ENCODE measurements at regions not wholly inside any gene's neighbourhood (a gene's known extent, or its start where the extent isn't known, plus 50 kb on each side); places are given as distances from the start of the nearest gene placed in this dataset.

DNA sequence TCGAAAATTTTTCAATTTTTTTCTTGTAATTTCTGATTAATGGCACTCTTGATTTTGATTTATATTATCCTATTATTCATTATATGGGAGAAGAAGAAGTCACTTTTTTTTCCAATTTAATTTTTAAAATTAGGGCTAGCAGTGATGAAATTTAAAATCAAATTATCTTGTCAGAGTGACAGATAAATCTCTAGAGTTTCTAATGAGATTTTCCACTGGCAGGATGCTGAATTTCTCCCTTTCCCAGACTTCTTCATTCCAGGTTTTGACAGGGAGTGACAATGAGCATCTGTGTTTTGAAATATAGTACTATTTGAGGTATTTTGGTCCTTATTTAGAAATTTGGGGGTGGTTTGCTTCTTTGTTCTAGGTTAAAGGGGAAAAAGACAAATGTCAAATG lies 2274.1 kb downstream of the MAT2B start:
- TF ChIP-seq, protein P1, sequence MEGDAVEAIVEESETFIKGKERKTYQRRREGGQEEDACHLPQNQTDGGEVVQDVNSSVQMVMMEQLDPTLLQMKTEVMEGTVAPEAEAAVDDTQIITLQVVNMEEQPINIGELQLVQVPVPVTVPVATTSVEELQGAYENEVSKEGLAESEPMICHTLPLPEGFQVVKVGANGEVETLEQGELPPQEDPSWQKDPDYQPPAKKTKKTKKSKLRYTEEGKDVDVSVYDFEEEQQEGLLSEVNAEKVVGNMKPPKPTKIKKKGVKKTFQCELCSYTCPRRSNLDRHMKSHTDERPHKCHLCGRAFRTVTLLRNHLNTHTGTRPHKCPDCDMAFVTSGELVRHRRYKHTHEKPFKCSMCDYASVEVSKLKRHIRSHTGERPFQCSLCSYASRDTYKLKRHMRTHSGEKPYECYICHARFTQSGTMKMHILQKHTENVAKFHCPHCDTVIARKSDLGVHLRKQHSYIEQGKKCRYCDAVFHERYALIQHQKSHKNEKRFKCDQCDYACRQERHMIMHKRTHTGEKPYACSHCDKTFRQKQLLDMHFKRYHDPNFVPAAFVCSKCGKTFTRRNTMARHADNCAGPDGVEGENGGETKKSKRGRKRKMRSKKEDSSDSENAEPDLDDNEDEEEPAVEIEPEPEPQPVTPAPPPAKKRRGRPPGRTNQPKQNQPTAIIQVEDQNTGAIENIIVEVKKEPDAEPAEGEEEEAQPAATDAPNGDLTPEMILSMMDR (IDR thresholded peaks at IDR 0.05): no peak

DNA sequence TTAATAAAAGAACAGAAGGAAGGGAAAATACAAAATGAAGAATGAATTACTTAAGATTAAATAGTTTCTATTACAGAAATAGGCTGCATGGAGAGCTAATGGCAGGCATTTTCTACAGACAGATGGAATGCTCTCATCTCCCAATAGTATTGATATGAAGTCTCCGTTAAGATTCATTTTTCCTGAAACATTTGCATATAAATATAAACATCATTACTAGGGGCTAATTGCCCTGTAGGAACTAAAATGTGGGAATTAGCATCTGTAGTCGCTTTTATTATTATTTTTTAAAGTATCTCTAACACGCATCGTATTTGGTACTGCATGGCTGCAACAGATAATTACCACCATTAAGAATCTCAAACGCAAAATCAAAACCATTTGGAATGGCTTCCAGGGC lies 2275.5 kb downstream of the MAT2B start:
- TF ChIP-seq, protein P1 (IDR thresholded peaks at IDR 0.05): no peak

DNA sequence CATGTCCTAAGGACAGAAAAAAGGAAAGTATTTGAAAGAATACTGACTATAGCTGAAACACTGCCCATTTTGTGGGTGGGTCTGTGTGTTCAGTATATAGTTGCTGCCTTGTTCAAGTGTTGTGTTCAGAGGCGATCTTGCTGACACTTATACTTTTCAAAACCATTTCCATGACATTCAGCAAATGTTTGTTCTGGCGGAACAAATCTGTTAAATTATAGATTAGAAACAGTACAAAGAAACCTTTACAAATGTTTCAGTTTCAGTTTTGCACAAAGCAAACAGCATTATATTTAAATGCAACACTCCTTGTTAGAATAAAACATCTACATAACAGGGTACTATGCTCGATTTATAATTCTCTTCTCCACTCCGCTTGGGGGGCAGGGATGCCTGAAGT lies 2276.3 kb downstream of the MAT2B start:
- TF ChIP-seq, protein P1 (IDR thresholded peaks at IDR 0.05): no peak

DNA sequence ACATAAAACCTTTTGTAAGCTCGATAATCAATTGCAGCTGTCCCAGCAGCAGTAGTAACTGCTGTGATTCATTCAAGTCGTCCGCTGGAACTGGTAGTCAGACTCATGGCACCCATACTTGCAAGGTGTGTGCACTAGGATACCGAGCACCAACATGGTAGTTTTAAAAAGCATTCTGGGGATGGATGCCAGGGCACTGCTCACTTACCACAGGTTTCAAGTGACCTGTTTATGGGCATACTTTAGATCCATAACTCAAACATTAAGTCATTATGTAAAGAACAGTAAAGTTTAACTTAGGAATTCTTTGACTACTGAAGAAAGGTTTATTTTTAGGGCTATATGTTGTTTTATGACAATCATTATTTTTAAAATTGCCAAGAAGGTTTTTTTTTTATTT lies 2277.6 kb downstream of the MAT2B start:
- TF ChIP-seq, protein P1 (IDR thresholded peaks at IDR 0.05): no peak

DNA sequence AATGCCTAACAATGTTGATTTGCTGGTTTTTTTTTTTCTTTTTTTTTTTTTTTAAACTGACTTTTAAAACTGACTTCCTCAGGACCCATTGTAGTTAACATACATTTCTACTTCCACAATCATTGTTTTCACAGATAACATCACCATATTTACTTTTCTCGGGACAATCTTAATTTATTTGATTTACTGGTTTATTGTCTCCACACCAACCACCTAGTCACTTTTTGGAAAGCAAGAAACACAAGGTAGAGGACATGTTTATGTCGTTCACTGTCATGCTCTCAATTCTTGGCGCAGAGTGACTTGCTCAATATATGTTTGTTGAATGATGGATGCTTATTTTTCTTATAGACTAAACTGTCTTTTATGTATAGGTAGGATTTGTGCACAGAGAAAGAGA lies 2280.7 kb downstream of the MAT2B start:
- TF ChIP-seq, protein P1 (IDR thresholded peaks at IDR 0.05): no peak

DNA sequence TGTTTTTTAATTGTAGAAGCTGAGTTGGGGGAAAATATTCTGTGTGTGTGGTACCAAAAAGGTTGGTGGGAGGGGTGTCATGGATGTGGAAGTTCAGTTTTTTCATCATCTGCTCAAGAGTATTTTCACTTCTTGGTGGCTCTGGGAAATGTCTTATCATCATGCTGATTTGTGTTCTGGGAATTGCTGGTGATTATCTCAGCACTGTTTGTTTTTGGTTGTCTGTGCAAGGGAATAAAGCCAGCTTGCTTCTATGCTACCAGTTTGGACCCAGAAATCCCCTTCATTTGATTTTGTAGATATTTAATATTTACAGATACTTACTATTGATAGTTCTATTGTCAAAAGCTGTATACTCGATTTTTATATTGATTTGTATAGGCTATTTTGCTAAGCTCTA lies 2289.7 kb downstream of the MAT2B start:
- TF ChIP-seq, protein P1 (IDR thresholded peaks at IDR 0.05): no peak

DNA sequence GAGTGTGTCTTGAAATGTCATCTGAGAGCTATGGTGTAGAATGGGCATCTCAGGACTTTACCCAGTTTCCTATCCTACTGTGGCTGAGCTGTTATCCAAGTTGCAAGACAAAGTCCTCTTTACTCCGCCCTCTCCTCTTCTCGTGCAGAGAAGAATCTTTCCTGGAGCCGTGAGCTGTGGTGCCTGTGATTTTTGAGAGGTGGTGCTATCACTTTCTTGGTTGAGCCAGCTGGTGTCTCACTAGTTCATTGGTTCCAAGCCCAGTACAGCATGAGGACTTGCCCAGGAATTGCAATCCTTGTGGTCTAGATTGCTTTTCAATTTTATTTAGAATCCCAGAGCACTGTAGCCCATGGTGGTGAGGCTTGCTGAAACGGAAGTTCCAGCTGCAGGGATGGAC lies 2300.3 kb downstream of the MAT2B start:
- TF ChIP-seq, protein P1 (IDR thresholded peaks at IDR 0.05): no peak

DNA sequence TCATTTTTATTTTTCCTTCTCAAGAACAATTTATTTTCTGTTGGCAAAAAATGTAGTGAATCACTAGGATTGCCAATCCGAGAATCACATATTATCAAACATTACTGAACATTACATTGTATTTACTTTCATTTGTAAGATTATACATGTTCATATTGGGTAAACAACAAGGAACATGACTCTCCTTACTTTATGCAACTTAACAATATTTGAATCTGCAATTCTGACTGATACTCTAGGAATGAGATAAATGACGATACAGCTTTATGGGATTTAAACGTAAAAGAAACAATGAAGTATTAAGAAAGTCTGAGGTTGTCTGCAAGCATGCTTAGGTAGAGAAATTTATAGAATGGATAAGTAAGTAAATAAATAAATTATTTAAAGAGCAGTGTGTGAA lies 2302.9 kb downstream of the MAT2B start:
- TF ChIP-seq, protein P1 (IDR thresholded peaks at IDR 0.05): no peak

Measured in LNCAP (cell line).